PC-3 (cell line): ENCODE measurements at regions not wholly inside any gene's neighbourhood (a gene's known extent, or its start where the extent isn't known, plus 50 kb on each side); places are given as distances from the start of the nearest gene placed in this dataset.

Source experiments
- CTCF ChIP-seq: fragments of 300-600 bp; sonication (generic); conservative IDR thresholded peaks from 2 replicates; pipeline ENCODE4 v1.5.1; 2017; ENCODE audit warnings: antibody characterized with exemption, low read depth, mild to moderate bottlenecking, low read length
- EZH2 ChIP-seq: fragments of 300-600 bp; sonication (generic); IDR thresholded peaks from one replicate; pipeline ENCODE4 v1.6.1; 2017; ENCODE audit warnings: antibody characterized with exemption, mild to moderate bottlenecking, low read length; ENCODE audit not compliant: unreplicated experiment

GRCh38 chr6:170177772-170178560 is 112.9 kb downstream of the DLL1 start:
- TF ChIP-seq CTCF: no peak
- TF ChIP-seq EZH2: no peak
